ENCODE measurements at regions not wholly inside any gene's neighbourhood (a gene's known extent, or its start where the extent isn't known, plus 50 kb on each side); places are given as distances from the start of the nearest gene placed in this dataset.

- H3K27me3 ChIP-seq = no peaks in the 10 kb centered on the region
- no peak overlapping the region for H3K4me3 ChIP-seq
- TF ChIP-seq CTCF (IDR thresholded peaks at IDR 0.05) = no peak
- TF ChIP-seq POLR2A (IDR thresholded peaks at IDR 0.05) = no peak
- H3K4me1 ChIP-seq = no peaks in the 10 kb centered on the region
- H3K27ac ChIP-seq = no peak overlapping the region
- no peaks in the 10 kb centered on the region for H3K9me3 ChIP-seq
- intact Hi-C loops (cut with DNase I; ENCODE audit: low total_unique reads) = no loop called here
- DNase-seq = no peak
- no peaks in the 10 kb centered on the region for H3K36me3 ChIP-seq
Measured at GRCh38 chr12:105462831-105463230, 132.3 kb downstream of the C12orf75 start.

- Histone ChIP-seq H3K4me3 (no peak overlapping the region), H3K27me3 (no peaks in the 10 kb centered on the region), H3K4me1 (no peaks in the 10 kb centered on the region), H3K36me3 (no peaks in the 10 kb centered on the region), H3K9me3 (no peaks in the 10 kb centered on the region), H3K27ac (no peak overlapping the region)
- TF ChIP-seq POLR2A (IDR thresholded peaks at IDR 0.05) (no peak), CTCF (IDR thresholded peaks at IDR 0.05) (no peak)
- no peak for DNase-seq
- intact Hi-C loops (cut with DNase I; ENCODE audit: low total_unique reads) = no loop called here
Measured at GRCh38 chr12:105464406-105464805, 133.9 kb downstream of the C12orf75 start.

GRCh38 chr12:105466231-105466900 is 135.9 kb downstream of the C12orf75 start:
- no peak for DNase-seq
- Histone ChIP-seq H3K36me3 (no peaks in the 10 kb centered on the region), H3K4me3 (no peak overlapping the region), H3K27ac (peak overlapping the region; percentile 33 to 67), H3K4me1 (no peaks in the 10 kb centered on the region), H3K9me3 (no peaks in the 10 kb centered on the region), H3K27me3 (no peaks in the 10 kb centered on the region)
- intact Hi-C loops (cut with DNase I; ENCODE audit: low total_unique reads) = no loop called here
- TF ChIP-seq POLR2A (IDR thresholded peaks at IDR 0.05) (no peak), CTCF (IDR thresholded peaks at IDR 0.05) (no peak)

GRCh38 chr12:105466901-105467598 is 136.6 kb downstream of the C12orf75 start:
- Histone ChIP-seq H3K4me3 (no peak overlapping the region), H3K27ac (peak overlapping the region; percentile 33 to 67), H3K9me3 (no peaks in the 10 kb centered on the region), H3K36me3 (no peaks in the 10 kb centered on the region), H3K4me1 (no peaks in the 10 kb centered on the region), H3K27me3 (no peaks in the 10 kb centered on the region)
- intact Hi-C loops (cut with DNase I; ENCODE audit: low total_unique reads) = no loop called here
- TF ChIP-seq CTCF (IDR thresholded peaks at IDR 0.05) (no peak), POLR2A (IDR thresholded peaks at IDR 0.05) (no peak)
- no peak for DNase-seq

GRCh38 chr12:105467710-105468366 is 137.3 kb downstream of the C12orf75 start:
- peak overlapping the region; percentile 24 to 67 for H3K27ac ChIP-seq
- intact Hi-C loops (cut with DNase I; ENCODE audit: low total_unique reads) = no loop called here
- no peak overlapping the region for H3K4me3 ChIP-seq
- H3K9me3 ChIP-seq = no peaks in the 10 kb centered on the region
- DNase-seq = no peak
- no peaks in the 10 kb centered on the region for H3K27me3 ChIP-seq
- no peak for TF ChIP-seq CTCF (IDR thresholded peaks at IDR 0.05)
- TF ChIP-seq POLR2A (IDR thresholded peaks at IDR 0.05) = no peak
- no peaks in the 10 kb centered on the region for H3K36me3 ChIP-seq
- H3K4me1 ChIP-seq = no peaks in the 10 kb centered on the region

All from uterus (tissue), 3 donors.